HepG2 (cell line): ENCODE measurements at regions not wholly inside any gene's neighbourhood (a gene's known extent, or its start where the extent isn't known, plus 50 kb on each side); places are given as distances from the start of the nearest gene placed in this dataset.

Source experiments
- ATAC-seq: fragments of 200-7000 bp; cut with Tn5 transposase; 3 replicates; pipeline ENCODE4 v1.9.1; 2020; ENCODE audit warnings: mild to moderate bottlenecking, moderate library complexity
- BruUV-seq: library from RNA; stranded (reverse); fragments of 400-500 nt; replicated peaks from 2 replicates; lab custom pipeline; 2021; lab: Mats Ljungman, UMichigan
- CTCF ChIA-PET: fragments of 300-600 bp; formaldehyde crosslinking; extraction: SDS; loops from one replicate; lab custom pipeline; 2021; ENCODE audit warnings: low total read pairs, inconsistent platforms, low intra/inter-chr PET ratio; lab: Yijun Ruan, JAX
- POLR2A ChIA-PET: fragments of 350-600 bp; sonication (Branson Sonifier 250); formaldehyde crosslinking; loops from one replicate; lab custom pipeline; 2020; ENCODE audit warnings: antibody characterized with exemption, inconsistent platforms; lab: Yijun Ruan, JAX
- DNase-seq: peaks from one replicate; pipeline ENCODE4 v3.0.0-alpha.2; 2015; ENCODE audit warnings: low spot score
- FAIRE-seq: peaks from 3 replicates; lab custom pipeline; 2011; peaks lifted over from hg19 to GRCh38; lab: Jason Lieb, UNC
- H2AFZ ChIP-seq: one replicate; pipeline ENCODE4 v1.6.1; 2011; ENCODE audit warnings: low read length, inconsistent platforms
- H3K27ac ChIP-seq: fragments of 300-600 bp; 3 replicates; pipeline ENCODE4 v1.8.0; 2011; ENCODE audit warnings: mixed run types, mild to moderate bottlenecking, mixed read lengths, low read length, inconsistent platforms; ENCODE audit not compliant: insufficient read depth; ENCODE audit errors: extremely low read length
- H3K27me3 ChIP-seq, 2 experiments: fragments of 200-600 bp in 1 of 2; 2 replicates in 1 of 2; 3 replicates in 1 of 2; pipeline versions ENCODE4 v1.6.0 to v1.8.0; 2011; ENCODE audit warnings: low read length in 2 of 2, mild to moderate bottlenecking in 2 of 2, moderate library complexity in 2 of 2, inconsistent platforms in 1 of 2; ENCODE audit not compliant: insufficient read depth in 2 of 2, control insufficient read depth in 1 of 2
- H3K36me3 ChIP-seq, 2 experiments: fragments of 200-600 bp in 1 of 2; replicated peaks in 1 of 2; 2 replicates in 1 of 2; 3 replicates in 1 of 2; pipeline versions ENCODE4 v1.5.1 to v1.8.0; 2011; ENCODE audit warnings: low read length in 2 of 2, inconsistent platforms in 1 of 2; ENCODE audit not compliant: insufficient read depth in 2 of 2, control insufficient read depth in 1 of 2
- H3K4me1 ChIP-seq: 2 replicates; pipeline ENCODE4 v1.5.1; 2012; ENCODE audit warnings: low read length, inconsistent platforms; ENCODE audit not compliant: insufficient read depth
- H3K4me2 ChIP-seq: 2 replicates; pipeline ENCODE4 v1.6.0; 2011; ENCODE audit warnings: low read depth, low read length, inconsistent platforms
- H3K4me3 ChIP-seq, 3 experiments: fragments of 200-600 bp in 1 of 3; sonication (generic), shearing (Covaris generic) in 1 of 3; replicated peaks in 1 of 3; 2 replicates each; pipeline ENCODE4 v1.5.1; 2011 to 2016; ENCODE audit warnings: low read length in 3 of 3, inconsistent platforms in 2 of 3, low read depth in 2 of 3, mild to moderate bottlenecking in 2 of 3, control low read depth in 1 of 3, mixed read lengths in 1 of 3; ENCODE audit not compliant: insufficient read depth in 1 of 3
- H3K79me2 ChIP-seq: one replicate; pipeline ENCODE4 v1.6.1; 2011; ENCODE audit warnings: low read length, inconsistent platforms; ENCODE audit not compliant: insufficient read depth
- H3K9ac ChIP-seq: 2 replicates; pipeline ENCODE4 v1.6.0; 2011; ENCODE audit warnings: mild to moderate bottlenecking, low read depth, low read length, inconsistent platforms; ENCODE audit not compliant: insufficient read depth
- H3K9me3 ChIP-seq: 2 replicates; pipeline ENCODE4 v1.5.1; 2012; ENCODE audit warnings: mild to moderate bottlenecking, low read length
- H4K20me1 ChIP-seq: 2 replicates; pipeline ENCODE4 v1.6.0; 2011; ENCODE audit warnings: inconsistent platforms, mild to moderate bottlenecking, low read length, moderate library complexity; ENCODE audit not compliant: insufficient read depth
- ARNT2 ChIP-seq: sonication (generic); formaldehyde crosslinking; IDR thresholded peaks from 2 replicates; pipeline ENCODE4 v1.8.0; 2022; ENCODE audit warnings: mild to moderate bottlenecking, low read depth, missing genetic modification reagents, moderate library complexity
- ATAD3A ChIP-seq: sonication (generic); formaldehyde crosslinking; IDR thresholded peaks from 2 replicates; pipeline ENCODE4 v1.4.0; 2020; ENCODE audit warnings: missing genetic modification reagents
- EHMT2 ChIP-seq: fragments of 200-600 bp; sonication (generic); IDR thresholded peaks from 2 replicates; pipeline ENCODE4 v1.7.0; 2017; ENCODE audit warnings: antibody characterized with exemption, low read depth, low read length, borderline replicate concordance
- ETV5 ChIP-seq: IDR thresholded peaks from 2 replicates; pipeline ENCODE4 v1.6.1; 2018; ENCODE audit warnings: missing biosample characterization, missing genetic modification reagents, inconsistent platforms, borderline replicate concordance
- HDAC1 ChIP-seq: sonication (generic); formaldehyde crosslinking; IDR thresholded peaks from 2 replicates; pipeline ENCODE4 v1.5.1; 2020; ENCODE audit warnings: mild to moderate bottlenecking, missing genetic modification reagents
- HNRNPK ChIP-seq: fragments of 200-400 bp; formaldehyde crosslinking; IDR thresholded peaks from 2 replicates; pipeline ENCODE4 v1.6.1; 2018; ENCODE audit warnings: low read length, low read depth, moderate library complexity, mild to moderate bottlenecking; ENCODE audit not compliant: poor library complexity, severe bottlenecking
- IRX3 ChIP-seq: sonication (generic); formaldehyde crosslinking; IDR thresholded peaks from 2 replicates; pipeline ENCODE4 v1.8.1; 2023; ENCODE audit warnings: mild to moderate bottlenecking, low read depth, missing genetic modification reagents, borderline replicate concordance
- MBNL3 ChIP-seq: fragments of 250-450 bp; sonication (Bioruptor Pico); conservative IDR thresholded peaks from 2 replicates; pipeline ENCODE4 v1.8.0; 2022; ENCODE audit warnings: mild to moderate bottlenecking, inconsistent platforms
- NFRKB ChIP-seq: fragments of 450-650 bp; IDR thresholded peaks from 2 replicates; pipeline ENCODE4 v1.6.1; 2017
- NR1H2 ChIP-seq: sonication (generic); formaldehyde crosslinking; IDR thresholded peaks from 2 replicates; pipeline ENCODE4 v1.8.1; 2022; ENCODE audit warnings: low read depth, missing genetic modification reagents, borderline replicate concordance
- POLR2AphosphoS2 ChIP-seq: IDR thresholded peaks from 2 replicates; pipeline ENCODE4 v1.6.1; 2011; ENCODE audit warnings: low read depth, low read length, improper control_type of control experiment
- RFX3 ChIP-seq: IDR thresholded peaks from 2 replicates; pipeline ENCODE4 v1.6.1; 2016; ENCODE audit warnings: missing biosample characterization, missing genetic modification reagents
- SKI ChIP-seq: fragments of 450-650 bp; IDR thresholded peaks from one replicate; pipeline ENCODE4 v1.6.1; 2018; ENCODE audit warnings: mild to moderate bottlenecking; ENCODE audit not compliant: partially characterized antibody
- SMYD3 ChIP-seq: sonication (generic); formaldehyde crosslinking; IDR thresholded peaks from 2 replicates; pipeline ENCODE4 v1.8.1; 2023; ENCODE audit warnings: mild to moderate bottlenecking, missing genetic modification reagents
- TARDBP ChIP-seq: sonication (generic); formaldehyde crosslinking; IDR thresholded peaks from 2 replicates; pipeline ENCODE4 v1.8.0; 2022; ENCODE audit warnings: mild to moderate bottlenecking, missing genetic modification reagents
- ZBTB38 ChIP-seq: sonication (generic); formaldehyde crosslinking; IDR thresholded peaks from 2 replicates; pipeline ENCODE4 v1.5.1; 2020; ENCODE audit warnings: mild to moderate bottlenecking, missing genetic modification reagents
- ZNF264 ChIP-seq: sonication (generic); formaldehyde crosslinking; IDR thresholded peaks from 2 replicates; pipeline ENCODE4 v1.4.0; 2020; ENCODE audit warnings: missing genetic modification reagents
- ZNF331 ChIP-seq: sonication (generic); formaldehyde crosslinking; IDR thresholded peaks from 2 replicates; pipeline ENCODE4 v1.4.0; 2020; ENCODE audit warnings: missing genetic modification reagents
- ZNF460 ChIP-seq: sonication (generic); formaldehyde crosslinking; IDR thresholded peaks from 2 replicates; pipeline ENCODE4 v1.5.1; 2020; ENCODE audit warnings: missing genetic modification reagents, mild to moderate bottlenecking, borderline replicate concordance
- ZNF564 ChIP-seq: sonication (generic); formaldehyde crosslinking; IDR thresholded peaks from 2 replicates; pipeline ENCODE4 v1.8.1; 2023; ENCODE audit warnings: mild to moderate bottlenecking, missing genetic modification reagents
- ZNF577 ChIP-seq: sonication (generic); formaldehyde crosslinking; IDR thresholded peaks from 2 replicates; pipeline ENCODE4 v1.4.0; 2020; ENCODE audit warnings: mild to moderate bottlenecking, low read depth, missing genetic modification reagents, borderline replicate concordance
- ZNF737 ChIP-seq: sonication (generic); formaldehyde crosslinking; IDR thresholded peaks from 2 replicates; pipeline ENCODE4 v1.5.0; 2020; ENCODE audit warnings: missing genetic modification reagents, mild to moderate bottlenecking, borderline replicate concordance
- ZNF781 ChIP-seq: sonication (generic); formaldehyde crosslinking; IDR thresholded peaks from 2 replicates; pipeline ENCODE4 v1.5.1; 2020; ENCODE audit warnings: borderline replicate concordance, mild to moderate bottlenecking, missing genetic modification reagents; ENCODE audit errors: not compliant biosample characterization
- WGBS: methylation state at CpG from one replicate; pipeline ENCODE4 v1.1.6; 2017; ENCODE audit warnings: low lambda C conversion rate; 5-methylcytosine and 5-hydroxymethylcytosine counted together
- in situ Hi-C: cut with HindIII; loops from 2 replicates; pipeline ENCODE4 v1.10.0; 2017; ENCODE audit warnings: low pct_unique_long_range_greater_than_20kb; ENCODE audit not compliant: extremely low pct_ligation_motif_present
- intact Hi-C: fragments of 100-400 bp; cut with micrococcal nuclease; formaldehyde crosslinking; loops from one replicate; pipeline ENCODE4 v1.10.0; 2022; ENCODE audit not compliant: unreplicated experiment
- TF ChIP-seq, protein P1 (sequence below): sonication (generic); formaldehyde crosslinking; IDR thresholded peaks from 2 replicates; pipeline ENCODE4 v1.5.1; 2020; ENCODE audit warnings: missing genetic modification reagents, mild to moderate bottlenecking, borderline replicate concordance
- TF ChIP-seq, protein P2 (sequence below): sonication (generic); formaldehyde crosslinking; IDR thresholded peaks from 2 replicates; pipeline ENCODE4 v1.5.1; 2020; ENCODE audit warnings: mild to moderate bottlenecking, missing genetic modification reagents, moderate library complexity

DNA sequence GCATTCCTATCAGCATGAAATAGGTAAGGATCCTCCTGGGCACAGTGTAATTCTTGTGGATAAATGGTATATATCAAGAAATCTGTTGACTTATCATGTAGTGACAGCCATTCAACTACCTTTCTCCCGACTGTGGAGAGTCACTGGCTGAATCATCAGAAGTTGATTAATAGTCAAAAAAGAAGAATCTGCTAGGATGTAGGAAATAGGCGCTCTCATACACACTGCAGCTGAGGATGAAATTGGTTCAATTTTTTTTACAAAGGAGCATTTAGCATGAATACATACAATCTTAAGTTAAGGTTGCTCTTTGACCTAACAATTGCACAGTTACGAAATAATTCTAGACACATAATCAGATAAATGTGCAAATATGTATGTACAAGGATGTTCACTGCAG is 486.8 kb downstream of the ADGRL2 start:
- WGBS = 17% methylated on average over 3 of the region's 3 CpGs
- in situ Hi-C loops = no loop called here
- FAIRE-seq = no peak

DNA sequence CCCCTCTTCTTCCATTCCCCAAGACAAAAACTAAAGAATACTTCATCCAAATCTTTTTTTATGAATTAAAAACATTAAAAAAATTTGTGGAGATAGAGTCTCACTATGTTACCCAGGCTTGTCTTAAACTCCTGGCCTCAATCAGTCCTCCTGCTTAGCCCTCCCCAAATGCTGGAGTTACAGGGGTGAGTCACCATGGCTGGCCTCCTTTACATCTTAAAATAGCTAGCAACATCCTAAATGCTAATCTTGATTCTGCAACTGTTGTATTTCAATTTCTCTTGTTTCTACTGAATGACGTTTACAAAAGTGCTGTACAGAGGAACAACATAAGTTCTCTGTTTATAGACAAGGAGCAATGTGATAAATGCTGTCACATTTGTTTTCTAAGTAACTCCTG is 483.5 kb downstream of the ADGRL2 start:
- no peak for ATAC-seq
- Histone ChIP-seq H3K4me3 (no peak overlapping the region), H4K20me1 (no peaks in the 10 kb centered on the region), H3K9ac (no peak overlapping the region), H3K79me2 (no peaks in the 10 kb centered on the region), H3K36me3 (no peaks in the 10 kb centered on the region), H3K9me3 (peaks cover 76% of the 10 kb centered on the region), H3K4me2 (no peak overlapping the region), H2AFZ (no peak overlapping the region), H3K27ac (no peak overlapping the region), H3K4me1 (no peaks in the 10 kb centered on the region), H3K27me3 (no peaks in the 10 kb centered on the region)
- FAIRE-seq = no peak
- DNase-seq = no peak
- WGBS = 6% methylated on average over 1 of the region's 1 CpG
- intact Hi-C loops = no loop called here
- ChIA-PET POLR2A (no interaction called here), CTCF (no interaction called here)
- no TSS peak for BruUV-seq
- in situ Hi-C loops = no loop called here
- no peak for TF ChIP-seq SMYD3 (CRISPR knock-in tag)
- no peak for TF ChIP-seq ZNF781 (CRISPR knock-in tag)
- no peak for TF ChIP-seq EHMT2
- no peak for TF ChIP-seq HDAC1 (CRISPR knock-in tag)
- TF ChIP-seq ZNF331 = no peak
- TF ChIP-seq NFRKB = no peak
- no peak for TF ChIP-seq HNRNPK
- TF ChIP-seq ZNF564 (CRISPR knock-in tag) = no peak
- TF ChIP-seq, protein P1, sequence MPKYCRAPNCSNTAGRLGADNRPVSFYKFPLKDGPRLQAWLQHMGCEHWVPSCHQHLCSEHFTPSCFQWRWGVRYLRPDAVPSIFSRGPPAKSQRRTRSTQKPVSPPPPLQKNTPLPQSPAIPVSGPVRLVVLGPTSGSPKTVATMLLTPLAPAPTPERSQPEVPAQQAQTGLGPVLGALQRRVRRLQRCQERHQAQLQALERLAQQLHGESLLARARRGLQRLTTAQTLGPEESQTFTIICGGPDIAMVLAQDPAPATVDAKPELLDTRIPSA (CRISPR knock-in tag) = no peak
- no peak for TF ChIP-seq SKI
- TF ChIP-seq RFX3 = no peak

More for the DNA sequence above, 486.8 kb downstream of the ADGRL2 start:
- no peaks in the 10 kb centered on the region for H3K4me1 ChIP-seq
- no peak overlapping the region for H2AFZ ChIP-seq
- H3K79me2 ChIP-seq = no peaks in the 10 kb centered on the region
- no peaks in the 10 kb centered on the region for H3K36me3 ChIP-seq
- H3K27ac ChIP-seq = no peak overlapping the region
- CTCF ChIA-PET = no interaction called here
- H3K9me3 ChIP-seq = peaks cover 75% of the 10 kb centered on the region
- H4K20me1 ChIP-seq = no peaks in the 10 kb centered on the region
- TF ChIP-seq ARNT2 (CRISPR knock-in tag) (no peak), ATAD3A (CRISPR knock-in tag) (no peak), IRX3 (no peak), NR1H2 (no peak), ZNF737 (no peak), POLR2AphosphoS2 (no peak), ZBTB38 (CRISPR knock-in tag) (no peak), ETV5 (CRISPR knock-in tag) (no peak), ZNF264 (CRISPR knock-in tag) (no peak), MBNL3 (CRISPR knock-in tag) (no peak), ZNF460 (CRISPR knock-in tag) (no peak), ZNF577 (CRISPR knock-in tag) (no peak), TARDBP (no peak)
- TF ChIP-seq, protein P2, sequence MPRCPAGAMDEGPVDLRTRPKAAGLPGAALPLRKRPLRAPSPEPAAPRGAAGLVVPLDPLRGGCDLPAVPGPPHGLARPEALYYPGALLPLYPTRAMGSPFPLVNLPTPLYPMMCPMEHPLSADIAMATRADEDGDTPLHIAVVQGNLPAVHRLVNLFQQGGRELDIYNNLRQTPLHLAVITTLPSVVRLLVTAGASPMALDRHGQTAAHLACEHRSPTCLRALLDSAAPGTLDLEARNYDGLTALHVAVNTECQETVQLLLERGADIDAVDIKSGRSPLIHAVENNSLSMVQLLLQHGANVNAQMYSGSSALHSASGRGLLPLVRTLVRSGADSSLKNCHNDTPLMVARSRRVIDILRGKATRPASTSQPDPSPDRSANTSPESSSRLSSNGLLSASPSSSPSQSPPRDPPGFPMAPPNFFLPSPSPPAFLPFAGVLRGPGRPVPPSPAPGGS (CRISPR knock-in tag) = no peak
- no TSS peak for BruUV-seq
- DNase-seq (no peak), ATAC-seq (no peak)
- intact Hi-C loops = no loop called here
- no peak overlapping the region for H3K9ac ChIP-seq
- no peak overlapping the region for H3K4me2 ChIP-seq
- no peak overlapping the region for H3K4me3 ChIP-seq
- H3K27me3 ChIP-seq = no peaks in the 10 kb centered on the region
- POLR2A ChIA-PET = no interaction called here
